C4-2B (cell line): ENCODE measurements at regions not wholly inside any gene's neighbourhood (a gene's known extent, or its start where the extent isn't known, plus 50 kb on each side); places are given as distances from the start of the nearest gene placed in this dataset.

Experiments
- H3K27ac ChIP-seq: fragments of 450-650 bp; 2 replicates; pipeline ENCODE4 v1.5.1; 2017
- ZFX ChIP-seq: fragments of 450-650 bp; IDR thresholded peaks from 2 replicates; pipeline ENCODE4 v1.6.1; 2017
- TF ChIP-seq, protein P1 (sequence below): fragments of 450-650 bp; conservative IDR thresholded peaks from 2 replicates; pipeline ENCODE4 v1.5.1; 2017; ENCODE audit warnings: mild to moderate bottlenecking

DNA sequence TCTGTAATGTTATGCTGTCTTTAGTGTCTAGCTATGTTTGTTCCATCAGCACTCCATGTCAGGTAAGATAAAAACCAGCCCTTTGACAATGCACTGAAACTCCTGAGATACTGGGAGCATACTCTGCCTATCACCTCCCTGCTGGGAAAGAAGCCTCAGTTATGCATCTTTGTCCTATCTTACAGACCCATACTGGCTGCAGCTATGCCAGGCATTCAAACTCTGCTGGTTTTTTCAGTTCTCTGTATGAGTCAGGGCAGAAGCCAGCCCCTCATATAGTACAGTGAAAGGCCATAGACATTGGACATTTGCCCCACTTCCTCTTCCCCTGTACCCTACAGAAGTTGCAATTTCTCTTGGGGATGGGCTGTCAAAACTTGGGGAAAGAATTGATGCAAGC lies 181.1 kb upstream of the RGPD4 start:
- TF ChIP-seq ZFX, result no peak
- TF ChIP-seq, protein P1, sequence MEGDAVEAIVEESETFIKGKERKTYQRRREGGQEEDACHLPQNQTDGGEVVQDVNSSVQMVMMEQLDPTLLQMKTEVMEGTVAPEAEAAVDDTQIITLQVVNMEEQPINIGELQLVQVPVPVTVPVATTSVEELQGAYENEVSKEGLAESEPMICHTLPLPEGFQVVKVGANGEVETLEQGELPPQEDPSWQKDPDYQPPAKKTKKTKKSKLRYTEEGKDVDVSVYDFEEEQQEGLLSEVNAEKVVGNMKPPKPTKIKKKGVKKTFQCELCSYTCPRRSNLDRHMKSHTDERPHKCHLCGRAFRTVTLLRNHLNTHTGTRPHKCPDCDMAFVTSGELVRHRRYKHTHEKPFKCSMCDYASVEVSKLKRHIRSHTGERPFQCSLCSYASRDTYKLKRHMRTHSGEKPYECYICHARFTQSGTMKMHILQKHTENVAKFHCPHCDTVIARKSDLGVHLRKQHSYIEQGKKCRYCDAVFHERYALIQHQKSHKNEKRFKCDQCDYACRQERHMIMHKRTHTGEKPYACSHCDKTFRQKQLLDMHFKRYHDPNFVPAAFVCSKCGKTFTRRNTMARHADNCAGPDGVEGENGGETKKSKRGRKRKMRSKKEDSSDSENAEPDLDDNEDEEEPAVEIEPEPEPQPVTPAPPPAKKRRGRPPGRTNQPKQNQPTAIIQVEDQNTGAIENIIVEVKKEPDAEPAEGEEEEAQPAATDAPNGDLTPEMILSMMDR, result no peak
- H3K27ac ChIP-seq, result no peak overlapping the region

DNA sequence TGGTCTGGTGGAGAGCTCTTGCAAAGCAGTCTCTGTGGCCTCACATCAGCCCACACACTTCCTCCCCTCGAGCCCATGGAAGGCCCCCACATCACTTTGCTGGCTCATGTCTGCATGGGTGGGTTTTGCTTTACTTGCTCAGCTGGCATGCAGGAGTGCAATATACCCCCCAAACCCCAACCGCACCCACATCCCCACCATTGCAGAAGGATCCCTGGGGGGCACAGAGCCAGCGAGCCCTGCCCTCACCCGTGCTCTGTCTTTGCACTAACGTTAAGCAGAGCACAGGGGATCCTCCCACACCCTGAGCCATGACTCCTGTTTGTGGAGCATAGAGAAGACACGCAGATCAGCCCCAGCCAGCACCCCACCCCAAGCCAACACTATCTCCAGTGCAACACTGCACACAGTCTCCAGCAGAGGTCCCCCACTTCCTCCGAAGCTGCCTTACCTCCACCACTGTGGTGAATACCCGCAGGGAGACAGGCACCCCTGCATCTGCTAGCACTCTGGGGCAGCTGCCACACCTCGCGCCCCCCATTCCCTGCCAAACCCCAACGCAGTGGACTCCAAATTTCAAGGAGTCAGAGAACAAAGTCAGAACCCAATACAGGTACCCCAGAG lies 177.8 kb upstream of the RGPD4 start:
- no peak overlapping the region for H3K27ac ChIP-seq
- TF ChIP-seq ZFX, result no peak
- TF ChIP-seq, protein P1, result peak; percentile 32

DNA sequence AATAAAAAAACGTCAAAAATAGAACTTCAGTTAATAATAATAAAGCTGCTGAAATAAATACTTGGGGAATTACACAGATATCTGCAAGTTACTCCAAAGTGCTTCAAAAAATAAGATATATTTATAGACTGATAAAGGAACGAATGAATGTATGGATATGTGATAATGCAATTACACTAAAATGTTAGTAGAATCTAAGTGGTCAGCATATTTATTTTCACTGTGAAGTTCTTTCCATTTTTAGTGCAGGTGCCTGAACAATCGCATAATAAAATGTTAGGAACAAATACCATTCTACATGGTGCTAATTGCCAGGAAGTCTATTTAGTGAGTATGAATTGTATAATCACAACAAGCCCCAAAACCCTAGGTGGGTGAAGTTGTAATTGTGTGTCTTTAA lies 169.6 kb upstream of the RGPD4 start:
- TF ChIP-seq, protein P1, result no peak
- TF ChIP-seq ZFX, result no peak
- no peak overlapping the region for H3K27ac ChIP-seq

DNA sequence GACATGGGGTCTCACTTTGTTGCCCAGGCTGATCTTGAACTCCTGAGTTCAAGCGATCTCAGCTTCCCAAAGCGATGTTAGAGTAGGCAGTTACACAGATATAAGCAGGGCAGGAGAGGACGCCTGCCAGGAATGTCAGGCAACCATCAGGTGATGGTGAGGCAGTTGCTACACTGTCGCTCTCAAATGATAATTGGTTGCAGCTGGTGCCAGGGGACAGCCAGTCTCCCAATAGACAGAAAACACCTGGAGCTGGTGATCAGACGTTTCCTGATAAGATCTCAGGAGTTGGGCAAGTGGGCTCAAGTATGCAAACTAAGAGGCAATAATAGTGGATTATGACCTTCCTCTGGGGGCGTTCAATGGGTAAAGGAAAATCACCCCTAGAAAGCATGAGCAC lies 163.1 kb upstream of the RGPD4 start:
- H3K27ac ChIP-seq, result no peak overlapping the region
- TF ChIP-seq ZFX, result no peak
- TF ChIP-seq, protein P1, result no peak

DNA sequence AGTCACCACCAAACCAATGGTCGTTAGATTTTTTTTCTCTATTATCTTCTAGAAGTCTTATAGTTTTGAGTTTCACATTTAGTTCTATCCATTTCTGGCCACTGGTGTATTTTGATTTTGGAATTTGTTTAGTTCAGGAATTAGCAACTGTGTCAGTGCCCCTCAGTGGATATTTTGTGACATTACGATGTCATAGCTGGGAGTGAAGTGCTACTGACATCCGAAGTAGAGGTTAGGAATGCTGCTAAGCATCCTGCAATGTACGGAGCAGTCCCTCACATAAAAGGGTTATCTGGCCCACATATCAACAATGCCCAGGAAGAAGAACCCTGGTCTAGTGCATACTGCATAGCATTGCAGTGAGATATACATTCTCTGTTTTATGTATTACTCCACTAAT lies 157.4 kb upstream of the RGPD4 start:
- TF ChIP-seq ZFX, result no peak
- TF ChIP-seq, protein P1, result peak; percentile 26
- H3K27ac ChIP-seq, result no peak overlapping the region

DNA sequence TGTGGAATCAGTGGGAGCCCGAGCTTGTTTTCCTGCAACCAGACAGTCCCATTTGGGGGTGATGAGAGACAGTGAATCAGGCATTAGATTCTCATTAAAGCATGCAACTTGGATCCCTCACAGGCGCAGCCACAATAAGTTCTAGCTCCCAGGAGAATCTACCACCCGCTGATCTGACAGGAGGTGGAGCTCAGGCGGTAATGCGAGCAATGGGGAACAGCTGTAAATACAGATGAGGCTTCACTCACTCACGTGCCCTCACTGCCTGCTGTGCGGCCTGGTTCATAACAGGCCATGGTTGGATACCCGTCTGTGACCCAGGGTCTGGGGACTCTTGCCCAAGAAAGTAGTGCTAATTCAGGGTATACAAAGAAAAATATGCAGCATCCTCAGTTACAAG lies 144.8 kb upstream of the RGPD4 start:
- no peak overlapping the region for H3K27ac ChIP-seq
- no peak for TF ChIP-seq ZFX

DNA sequence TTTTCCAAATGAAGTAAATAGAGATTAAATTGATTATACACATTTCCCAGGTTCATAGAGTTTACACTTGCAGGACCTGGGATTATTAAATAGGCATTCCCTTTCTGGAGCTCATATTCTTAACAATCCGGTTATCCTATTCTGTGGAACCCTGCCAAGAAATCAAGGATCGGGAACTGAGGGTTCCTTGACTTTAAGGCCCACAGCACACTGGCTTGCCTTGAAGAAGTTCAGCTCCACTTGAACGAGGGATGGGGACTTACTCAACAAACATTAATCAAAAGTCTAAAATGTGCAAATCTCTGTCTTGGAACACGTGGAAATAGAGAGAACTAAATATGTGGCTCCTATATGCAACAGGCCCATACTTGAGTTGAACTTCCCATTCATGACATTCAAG lies 142.3 kb upstream of the RGPD4 start:
- no peak for TF ChIP-seq ZFX
- TF ChIP-seq, protein P1, result no peak
- no peak overlapping the region for H3K27ac ChIP-seq

DNA sequence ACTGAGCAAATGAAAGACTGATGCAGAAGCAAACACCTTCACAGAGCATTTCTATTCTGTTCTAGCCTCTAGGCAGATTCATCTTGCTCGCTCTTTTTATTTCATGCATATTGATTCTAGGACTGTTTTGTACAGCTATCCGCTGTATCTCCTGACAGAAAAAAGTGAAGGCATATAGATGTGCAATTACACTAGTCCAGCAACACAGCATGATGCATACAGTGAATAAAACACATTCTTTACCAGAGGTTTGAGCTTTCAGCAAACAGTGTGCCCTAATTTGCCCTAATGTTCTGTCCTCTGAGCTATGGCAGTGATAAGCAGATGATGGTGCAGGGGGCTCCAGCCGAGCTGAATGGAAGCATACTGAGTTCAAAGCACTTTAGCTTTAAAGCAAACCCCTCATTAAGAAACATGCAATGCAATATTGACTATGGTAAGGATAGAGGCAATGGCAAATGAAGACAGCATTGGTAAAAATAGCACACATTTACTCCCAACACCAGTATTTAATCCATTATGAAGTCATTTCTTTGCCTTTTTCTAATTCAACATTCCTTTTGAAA lies 141.2 kb upstream of the RGPD4 start:
- no peak overlapping the region for H3K27ac ChIP-seq
- TF ChIP-seq, protein P1, result no peak
- TF ChIP-seq ZFX, result no peak
